22Rv1 (cell line): ENCODE measurements at regions not wholly inside any gene's neighbourhood (a gene's known extent, or its start where the extent isn't known, plus 50 kb on each side); places are given as distances from the start of the nearest gene placed in this dataset.

Source experiments
- H3K27ac ChIP-seq: fragments of 450-650 bp; 2 replicates; pipeline ENCODE4 v1.5.1; 2017
- ZFX ChIP-seq: fragments of 450-650 bp; IDR thresholded peaks from 2 replicates; pipeline ENCODE4 v1.6.1; 2017; ENCODE audit warnings: antibody characterized with exemption, borderline replicate concordance
- TF ChIP-seq, protein P1 (sequence below): fragments of 450-650 bp; IDR thresholded peaks from 2 replicates; pipeline ENCODE4 v1.5.1; 2017; ENCODE audit warnings: mild to moderate bottlenecking

DNA sequence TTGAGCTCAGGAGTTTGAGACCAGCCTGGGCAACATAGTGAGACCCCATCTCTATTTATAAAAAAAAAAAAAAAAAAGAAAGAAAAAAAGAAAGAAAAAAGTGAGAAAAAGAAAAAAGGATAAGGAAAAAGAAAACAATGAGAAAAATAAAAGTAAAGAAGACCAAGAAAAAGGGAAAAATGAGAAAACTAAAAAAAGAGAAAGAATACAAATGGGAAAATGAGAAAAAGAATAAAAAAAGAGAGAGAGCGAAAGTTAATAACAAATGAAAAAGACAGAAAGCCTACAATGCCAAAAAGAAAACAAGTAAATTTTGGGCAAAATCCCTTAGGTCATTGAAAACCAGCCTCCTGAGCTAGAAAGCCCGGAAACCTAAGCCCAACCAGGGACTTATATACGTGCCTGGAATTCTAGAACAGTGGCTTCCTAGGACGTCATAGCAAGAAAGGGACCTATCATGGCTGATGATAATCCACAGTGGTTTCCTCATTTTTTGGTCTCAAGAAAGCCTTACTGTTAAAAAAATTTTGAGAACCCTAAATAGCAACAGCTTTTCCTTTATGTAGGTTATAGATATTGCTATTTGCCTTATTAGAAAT lies 131.7 kb upstream of the CLINT1 start:
- TF ChIP-seq, protein P1, sequence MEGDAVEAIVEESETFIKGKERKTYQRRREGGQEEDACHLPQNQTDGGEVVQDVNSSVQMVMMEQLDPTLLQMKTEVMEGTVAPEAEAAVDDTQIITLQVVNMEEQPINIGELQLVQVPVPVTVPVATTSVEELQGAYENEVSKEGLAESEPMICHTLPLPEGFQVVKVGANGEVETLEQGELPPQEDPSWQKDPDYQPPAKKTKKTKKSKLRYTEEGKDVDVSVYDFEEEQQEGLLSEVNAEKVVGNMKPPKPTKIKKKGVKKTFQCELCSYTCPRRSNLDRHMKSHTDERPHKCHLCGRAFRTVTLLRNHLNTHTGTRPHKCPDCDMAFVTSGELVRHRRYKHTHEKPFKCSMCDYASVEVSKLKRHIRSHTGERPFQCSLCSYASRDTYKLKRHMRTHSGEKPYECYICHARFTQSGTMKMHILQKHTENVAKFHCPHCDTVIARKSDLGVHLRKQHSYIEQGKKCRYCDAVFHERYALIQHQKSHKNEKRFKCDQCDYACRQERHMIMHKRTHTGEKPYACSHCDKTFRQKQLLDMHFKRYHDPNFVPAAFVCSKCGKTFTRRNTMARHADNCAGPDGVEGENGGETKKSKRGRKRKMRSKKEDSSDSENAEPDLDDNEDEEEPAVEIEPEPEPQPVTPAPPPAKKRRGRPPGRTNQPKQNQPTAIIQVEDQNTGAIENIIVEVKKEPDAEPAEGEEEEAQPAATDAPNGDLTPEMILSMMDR = no peak
- no peak for TF ChIP-seq ZFX
- H3K27ac ChIP-seq = no peak overlapping the region

DNA sequence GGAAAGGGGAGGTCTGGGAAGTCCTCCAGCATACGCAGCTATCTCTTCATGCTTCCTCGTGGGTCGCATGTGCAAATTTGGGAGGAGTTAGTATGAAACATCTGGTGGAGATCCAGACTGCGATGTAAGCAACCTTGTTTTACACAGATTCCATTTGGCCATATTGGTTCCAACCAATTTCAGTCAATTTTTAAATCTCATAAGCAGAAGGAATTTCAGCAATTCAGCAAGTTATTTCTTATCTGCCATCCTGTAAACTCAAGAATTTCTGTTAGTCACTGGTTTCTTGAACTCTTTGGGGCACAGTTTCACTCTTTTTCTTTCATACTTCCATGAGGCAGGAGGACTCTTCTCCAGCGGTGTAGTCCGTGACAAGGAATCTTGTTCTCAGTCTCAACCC lies 130.4 kb upstream of the CLINT1 start:
- TF ChIP-seq, protein P1 = no peak
- no peak for TF ChIP-seq ZFX
- H3K27ac ChIP-seq = no peak overlapping the region

DNA sequence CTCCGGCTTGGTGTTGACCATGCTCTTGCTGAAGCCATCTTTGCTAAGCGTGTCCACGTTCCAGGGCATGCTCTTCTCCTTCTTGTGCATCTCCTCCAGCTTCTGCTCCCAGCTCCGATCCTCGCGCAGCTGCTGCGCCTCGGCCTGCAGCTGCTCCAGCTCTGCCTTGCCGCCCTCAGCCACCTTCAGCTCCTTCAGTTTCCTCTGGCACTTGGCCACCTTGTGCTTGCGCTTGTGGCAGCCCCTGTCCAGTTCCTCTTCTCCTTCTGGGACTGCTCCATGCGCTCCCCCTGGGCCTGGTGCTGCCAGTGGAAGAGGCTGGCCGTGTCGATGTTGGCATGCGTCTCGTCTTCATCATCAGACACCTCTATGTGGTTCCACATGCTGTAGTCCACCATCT lies 128.3 kb upstream of the CLINT1 start:
- H3K27ac ChIP-seq = no peak overlapping the region
- TF ChIP-seq ZFX = no peak
- TF ChIP-seq, protein P1 = no peak

DNA sequence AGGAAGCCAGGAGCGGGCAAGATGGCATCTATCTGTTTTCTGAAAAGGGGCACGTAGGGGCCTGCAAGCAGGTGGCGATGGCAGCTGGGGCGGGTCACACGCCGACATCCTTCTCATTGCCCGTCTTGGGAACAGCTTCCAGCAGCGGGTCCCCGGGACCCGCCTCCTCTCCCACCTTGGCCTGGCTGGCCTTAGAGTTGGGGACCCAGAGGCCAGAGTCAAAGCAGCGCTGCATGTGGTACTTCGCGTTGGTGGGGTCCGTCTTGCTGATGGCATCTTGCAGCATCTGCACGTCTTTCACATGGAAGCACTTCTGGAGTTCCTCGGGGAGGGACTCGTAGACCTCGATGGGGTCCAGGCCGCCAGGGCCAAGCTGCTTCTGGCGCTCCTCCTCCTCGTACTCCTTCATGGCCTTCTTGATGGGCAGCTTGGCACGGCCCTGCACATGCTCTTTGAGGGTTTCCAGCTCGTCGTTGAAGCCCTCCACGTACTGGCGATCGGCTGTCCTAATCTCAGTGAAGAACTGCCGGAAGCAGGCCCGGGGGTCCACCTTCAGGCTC lies 127.6 kb upstream of the CLINT1 start:
- no peak for TF ChIP-seq ZFX
- TF ChIP-seq, protein P1 = no peak
- no peak overlapping the region for H3K27ac ChIP-seq

DNA sequence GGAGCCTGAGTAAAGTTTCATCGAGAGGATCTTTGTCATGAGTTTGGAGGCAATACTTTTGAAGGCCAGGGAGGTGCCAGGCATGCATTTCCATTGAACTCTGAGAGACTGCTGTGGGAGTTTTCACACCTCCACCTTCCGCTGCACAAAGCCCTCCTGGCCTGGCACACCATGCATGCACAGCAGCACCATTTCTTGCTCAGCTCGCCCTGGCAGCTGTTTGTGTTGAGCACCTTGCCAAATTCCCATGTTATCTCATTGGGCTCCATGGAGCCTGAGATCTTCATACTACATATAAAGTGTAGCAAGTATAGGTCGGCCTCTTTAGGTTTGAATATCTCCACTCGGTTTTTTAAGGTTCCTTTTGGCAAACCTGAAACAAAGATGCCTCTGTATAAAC lies 125.7 kb upstream of the CLINT1 start:
- TF ChIP-seq, protein P1 = no peak
- no peak for TF ChIP-seq ZFX
- no peak overlapping the region for H3K27ac ChIP-seq

DNA sequence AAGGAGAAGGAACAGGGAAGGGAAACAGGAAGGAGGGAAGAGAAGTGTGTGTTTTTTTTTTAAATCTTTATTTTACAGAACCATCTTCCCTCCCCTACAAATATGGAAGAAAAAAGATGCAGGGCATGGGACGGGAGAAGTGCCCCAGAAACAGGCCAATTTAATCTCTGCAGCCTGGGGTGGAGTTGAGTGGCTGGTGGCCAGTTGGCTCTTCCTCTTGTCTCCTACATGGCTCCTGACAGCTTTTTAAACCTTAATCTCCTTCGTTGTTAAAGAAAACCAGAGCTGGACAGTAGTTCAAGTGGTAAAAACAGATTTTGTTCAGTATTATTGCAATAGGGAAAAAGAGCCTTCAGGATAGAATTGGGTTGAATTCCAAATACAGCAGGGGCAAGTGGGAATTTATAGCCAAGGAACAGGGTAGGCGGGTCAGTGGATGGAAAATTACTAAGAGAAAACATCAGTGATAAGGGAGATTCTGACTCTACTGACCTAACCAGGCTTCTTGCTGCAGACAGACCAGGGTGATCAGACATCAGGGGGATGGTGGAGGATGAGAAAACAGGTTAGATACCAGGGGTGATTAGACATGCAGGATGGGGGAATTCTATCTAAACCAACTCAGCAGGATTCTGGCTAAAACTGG lies 125.1 kb upstream of the CLINT1 start:
- TF ChIP-seq ZFX = no peak
- TF ChIP-seq, protein P1 = no peak
- no peak overlapping the region for H3K27ac ChIP-seq

DNA sequence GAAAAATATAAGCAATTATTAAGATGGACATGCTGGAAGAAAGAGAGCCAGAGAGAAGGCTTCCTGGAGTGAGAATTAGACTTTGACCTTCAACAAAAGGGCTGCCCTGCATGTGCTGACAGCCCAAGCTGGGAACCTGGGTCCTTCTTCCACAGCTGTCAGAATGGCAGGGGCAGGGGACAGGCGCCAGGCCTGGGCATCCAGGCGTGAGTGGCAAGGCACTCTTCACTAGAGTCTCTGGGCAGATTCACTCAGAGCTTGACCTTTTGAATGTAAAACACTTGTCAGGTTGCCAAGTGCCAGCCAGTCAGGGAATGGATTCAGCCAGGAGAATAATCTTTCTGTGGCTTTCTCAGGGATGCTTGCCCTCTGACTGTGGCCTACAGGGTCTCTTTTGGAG lies 119.1 kb upstream of the CLINT1 start:
- no peak overlapping the region for H3K27ac ChIP-seq
- TF ChIP-seq, protein P1 = no peak
- no peak for TF ChIP-seq ZFX
